GM12873 (cell line): ENCODE measurements at regions not wholly inside any gene's neighbourhood (a gene's known extent, or its start where the extent isn't known, plus 50 kb on each side); places are given as distances from the start of the nearest gene placed in this dataset.

Experiments used
- TF ChIP-seq, protein P1 (sequence below): IDR thresholded peaks from 2 replicates; pipeline ENCODE4 v1.5.1; 2012; ENCODE audit warnings: low read depth, mild to moderate bottlenecking, moderate library complexity, low read length, control low read depth; ENCODE audit not compliant: insufficient read depth; ENCODE audit errors: missing control alignments

- TF ChIP-seq, protein P1, sequence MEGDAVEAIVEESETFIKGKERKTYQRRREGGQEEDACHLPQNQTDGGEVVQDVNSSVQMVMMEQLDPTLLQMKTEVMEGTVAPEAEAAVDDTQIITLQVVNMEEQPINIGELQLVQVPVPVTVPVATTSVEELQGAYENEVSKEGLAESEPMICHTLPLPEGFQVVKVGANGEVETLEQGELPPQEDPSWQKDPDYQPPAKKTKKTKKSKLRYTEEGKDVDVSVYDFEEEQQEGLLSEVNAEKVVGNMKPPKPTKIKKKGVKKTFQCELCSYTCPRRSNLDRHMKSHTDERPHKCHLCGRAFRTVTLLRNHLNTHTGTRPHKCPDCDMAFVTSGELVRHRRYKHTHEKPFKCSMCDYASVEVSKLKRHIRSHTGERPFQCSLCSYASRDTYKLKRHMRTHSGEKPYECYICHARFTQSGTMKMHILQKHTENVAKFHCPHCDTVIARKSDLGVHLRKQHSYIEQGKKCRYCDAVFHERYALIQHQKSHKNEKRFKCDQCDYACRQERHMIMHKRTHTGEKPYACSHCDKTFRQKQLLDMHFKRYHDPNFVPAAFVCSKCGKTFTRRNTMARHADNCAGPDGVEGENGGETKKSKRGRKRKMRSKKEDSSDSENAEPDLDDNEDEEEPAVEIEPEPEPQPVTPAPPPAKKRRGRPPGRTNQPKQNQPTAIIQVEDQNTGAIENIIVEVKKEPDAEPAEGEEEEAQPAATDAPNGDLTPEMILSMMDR, result peak; percentile 87
Measured at GRCh38 chr11:59283825-59284772, 71.4 kb upstream of the MPEG1 start.

DNA sequence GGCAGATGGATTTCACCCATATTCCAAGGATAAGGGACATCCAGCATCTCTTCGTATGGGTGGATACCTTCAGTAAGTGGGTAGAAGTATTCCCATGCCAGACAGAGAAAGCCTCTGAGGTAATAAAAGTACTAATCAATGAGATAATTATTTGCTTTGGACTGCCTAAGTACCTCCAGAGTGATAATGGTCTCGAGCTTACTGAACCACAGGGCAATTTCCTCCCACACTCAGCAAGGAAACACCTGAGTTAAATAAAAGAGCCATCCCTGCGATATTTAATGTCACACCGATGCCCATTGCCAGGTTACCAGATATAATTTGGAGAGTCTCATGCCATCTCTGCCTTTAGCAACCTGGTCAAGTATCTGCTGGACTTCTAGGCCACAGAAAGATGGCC lies 70.6 kb upstream of the MPEG1 start:
- TF ChIP-seq, protein P1, result no peak

- TF ChIP-seq, protein P1, result peak; percentile 24
Measured at GRCh38 chr11:59281177-59281576, 68.5 kb upstream of the MPEG1 start.

DNA sequence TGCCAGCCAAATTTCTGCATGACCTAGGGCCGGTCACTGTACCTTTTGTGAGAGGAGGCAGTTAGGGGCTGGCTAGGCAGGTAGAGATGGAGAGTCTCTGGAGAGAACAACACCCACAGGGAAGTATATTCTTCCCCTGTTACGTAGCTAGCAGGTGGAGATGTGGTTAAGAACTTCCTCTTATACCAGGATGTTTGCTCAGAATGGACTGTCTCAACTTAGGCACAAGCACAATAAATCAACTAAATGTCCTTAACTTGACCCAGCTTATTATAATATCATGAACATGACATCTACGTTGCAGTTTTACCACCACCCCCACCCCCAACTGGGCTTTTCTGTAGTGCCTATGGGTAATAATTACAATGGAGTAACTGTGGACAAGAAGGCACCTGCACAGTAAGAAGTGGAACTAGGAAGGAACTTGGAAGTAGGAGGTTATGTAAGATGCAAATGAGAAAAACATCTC lies 60.7 kb upstream of the MPEG1 start:
- TF ChIP-seq, protein P1, result no peak

DNA sequence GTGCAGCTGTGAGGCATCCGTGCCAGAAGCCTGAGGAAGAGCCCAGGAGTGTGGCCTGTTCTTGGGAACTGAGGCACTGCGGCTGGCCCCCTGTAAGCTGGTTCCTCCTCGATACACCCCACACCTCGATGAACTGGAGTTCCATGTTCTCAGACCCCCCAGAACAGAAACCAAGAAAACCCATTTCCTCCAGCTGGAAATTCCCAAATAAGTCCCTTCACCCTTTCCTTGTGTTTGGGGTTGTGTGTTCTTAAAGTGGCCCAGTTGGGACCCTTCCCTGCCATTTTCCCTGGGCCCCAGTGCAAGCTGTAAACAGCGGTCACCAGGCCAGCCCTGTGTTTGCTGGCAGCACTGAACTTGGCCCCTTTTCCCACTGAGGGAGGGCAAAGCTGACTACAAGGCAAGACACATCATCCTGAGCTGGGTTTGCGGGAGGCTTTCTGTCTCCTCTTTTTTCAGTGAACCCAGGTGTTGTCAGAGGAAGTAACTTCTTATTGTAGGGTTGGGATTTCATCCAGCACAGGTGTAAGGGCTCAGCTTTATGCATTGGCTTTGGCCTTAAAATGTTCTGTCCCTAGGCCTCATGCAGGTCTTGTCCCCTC lies 60.1 kb upstream of the MPEG1 start:
- TF ChIP-seq, protein P1, result no peak

DNA sequence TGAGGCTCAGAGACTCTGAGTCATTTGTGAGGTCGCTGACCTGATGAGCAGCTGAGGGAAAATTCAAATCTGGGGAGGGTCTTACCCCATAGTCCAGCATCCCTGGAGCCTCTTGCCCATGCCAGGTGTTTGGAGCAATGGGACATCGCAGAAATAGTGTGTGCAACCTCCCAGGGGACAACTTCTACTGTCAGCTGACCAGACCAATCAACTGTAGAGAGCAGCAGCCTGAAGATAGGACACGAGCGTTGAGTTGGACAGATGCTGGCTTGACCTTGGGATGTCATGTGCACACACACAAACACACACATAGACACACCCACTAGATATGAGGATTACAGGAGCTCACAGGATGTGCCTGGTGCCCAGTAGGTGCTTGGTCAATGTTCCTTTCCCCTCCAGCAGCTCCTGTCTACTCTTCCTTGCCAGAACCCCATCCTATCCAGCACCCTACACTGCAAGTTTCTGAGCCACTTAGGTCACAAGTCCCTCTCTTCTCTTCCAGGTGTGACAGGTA lies 59.1 kb upstream of the MPEG1 start:
- TF ChIP-seq, protein P1, result no peak

DNA sequence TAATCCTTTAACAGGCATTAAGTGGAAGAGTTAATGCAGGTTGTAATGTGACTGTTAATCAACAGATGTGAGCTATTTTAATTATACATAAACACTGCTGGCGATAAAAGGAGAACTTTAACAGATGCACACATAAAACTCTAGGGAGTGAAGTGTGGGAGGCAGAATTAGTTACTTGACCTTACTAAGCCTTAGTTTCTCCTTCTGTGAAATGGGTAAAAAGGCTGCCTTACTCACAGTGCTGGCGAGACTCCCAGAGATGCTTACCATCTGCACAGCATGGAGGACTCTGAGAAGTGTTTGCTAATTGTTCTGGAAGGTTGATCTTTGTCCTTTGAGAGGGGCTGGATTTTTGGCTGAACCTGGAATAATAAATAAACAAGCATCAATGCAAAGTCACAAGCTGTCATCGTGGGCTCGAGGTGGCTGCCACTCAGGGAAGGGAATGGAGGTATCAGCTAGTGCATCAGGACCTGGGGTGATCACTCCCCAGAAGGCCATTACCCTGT lies 58.6 kb upstream of the MPEG1 start:
- TF ChIP-seq, protein P1, result no peak
